A549 (cell line): ENCODE measurements at regions not wholly inside any gene's neighbourhood (a gene's known extent, or its start where the extent isn't known, plus 50 kb on each side); places are given as distances from the start of the nearest gene placed in this dataset.

Experiments used
- ATAC-seq, 2 experiments: fragments of 200-7000 bp in 1 of 2; fragments of >200 bp in 1 of 2; cut with Nextera tagmentation in 1 of 2; cut with Tn5 transposase in 1 of 2; 3 replicates each; pipeline versions ENCODE4 v1.8.0 to v1.9.1; 2018 to 2020; ENCODE audit warnings: mild to moderate bottlenecking in 1 of 2, moderate library complexity in 1 of 2
- CTCF ChIA-PET: fragments of 300-600 bp; sonication (Branson Sonifier 250); formaldehyde crosslinking; extraction: SDS; loops from one replicate; lab custom pipeline; 2021; ENCODE audit warnings: antibody characterized with exemption, inconsistent platforms; lab: Yijun Ruan, JAX
- POLR2A ChIA-PET: fragments of 350-600 bp; formaldehyde crosslinking; extraction: SDS; loops from one replicate; lab custom pipeline; 2021; ENCODE audit warnings: antibody characterized with exemption, inconsistent platforms; lab: Yijun Ruan, JAX
- DNase-seq, 2 experiments: peaks; one replicate each; pipeline versions ENCODE4 v3.0.0 to v3.0.0-alpha.2; 2011 to 2016; ENCODE audit warnings: low read depth in 1 of 2, low spot score in 1 of 2
- FAIRE-seq: peaks from 2 replicates; lab custom pipeline; 2011; peaks lifted over from hg19 to GRCh38; lab: Jason Lieb, UNC
- H3K27ac ChIP-seq, 2 experiments: fragments of >200 bp; sonication (Bioruptor Twin); formaldehyde crosslinking; 3 replicates each; pipeline ENCODE4 v1.5.1; 2016 to 2017
- H3K4me1 ChIP-seq: fragments of >200 bp; sonication (Bioruptor Twin); formaldehyde crosslinking; 3 replicates; pipeline ENCODE4 v1.6.1; 2016
- H3K4me2 ChIP-seq: fragments of >200 bp; sonication (Bioruptor Twin); formaldehyde crosslinking; 3 replicates; pipeline ENCODE4 v1.6.1; 2016
- H3K4me3 ChIP-seq: fragments of >200 bp; sonication (Bioruptor Twin); formaldehyde crosslinking; 3 replicates; pipeline ENCODE4 v1.5.1; 2016
- H3K9me3 ChIP-seq: fragments of >200 bp; sonication (Bioruptor Twin); formaldehyde crosslinking; 3 replicates; pipeline ENCODE4 v1.6.1; 2016
- ATOH8 ChIP-seq: fragments of 250-450 bp; sonication (Bioruptor Pico); IDR thresholded peaks from 2 replicates; pipeline ENCODE4 v1.5.0; 2020; ENCODE audit warnings: low read depth, mild to moderate bottlenecking, moderate library complexity
- BHLHE40 ChIP-seq: IDR thresholded peaks from 2 replicates; pipeline ENCODE4 v1.6.1; 2012; ENCODE audit warnings: low read depth, low read length, inconsistent platforms
- CBX8 ChIP-seq: fragments of 200-600 bp; sonication (generic); IDR thresholded peaks from 2 replicates; pipeline ENCODE4 v1.6.1; 2016
- CEBPB ChIP-seq, 2 experiments: fragments of >200 bp in 1 of 2; sonication (Bioruptor Twin) in 1 of 2; formaldehyde crosslinking in 1 of 2; IDR thresholded peaks; 2 replicates each; pipeline ENCODE4 v1.6.1; 2012 to 2016
- EP300 ChIP-seq, 2 experiments: fragments of >200 bp; sonication (Bioruptor Twin); formaldehyde crosslinking; IDR thresholded peaks; 2 replicates in 1 of 2; 3 replicates in 1 of 2; pipeline ENCODE4 v1.6.1; 2016 to 2017
- JUN ChIP-seq, 2 experiments: fragments of >200 bp; sonication (Bioruptor Twin); formaldehyde crosslinking; IDR thresholded peaks; 2 replicates in 1 of 2; 3 replicates in 1 of 2; pipeline ENCODE4 v1.6.1; 2016 to 2017
- KDM5A ChIP-seq: fragments of 200-600 bp; sonication (generic); IDR thresholded peaks from 2 replicates; pipeline ENCODE4 v1.6.1; 2016; ENCODE audit warnings: antibody characterized with exemption, mild to moderate bottlenecking
- MAX ChIP-seq: IDR thresholded peaks from 2 replicates; pipeline ENCODE4 v1.6.1; 2012
- MAZ ChIP-seq: fragments of 150-350 bp; IDR thresholded peaks from 2 replicates; pipeline ENCODE4 v1.6.1; 2014; ENCODE audit warnings: antibody characterized with exemption, low read depth, low read length, borderline replicate concordance
- NFE2L2 ChIP-seq: fragments of 150-350 bp; conservative IDR thresholded peaks from 2 replicates; pipeline ENCODE4 v1.6.1; 2014; ENCODE audit warnings: low read length
- PBX3 ChIP-seq: IDR thresholded peaks from 2 replicates; pipeline ENCODE4 v1.6.1; 2012
- POLR2AphosphoS2 ChIP-seq: conservative IDR thresholded peaks from 2 replicates; pipeline ENCODE4 v1.6.1; 2012; ENCODE audit warnings: low read length, improper control_type of control experiment, inconsistent platforms
- RCOR1 ChIP-seq: fragments of 150-350 bp; IDR thresholded peaks from 2 replicates; pipeline ENCODE4 v1.6.1; 2014; ENCODE audit warnings: antibody characterized with exemption, low read length, low read depth
- REST ChIP-seq: fragments of 200-600 bp; sonication (generic); IDR thresholded peaks from 2 replicates; pipeline ENCODE4 v1.6.1; 2016; ENCODE audit warnings: antibody characterized with exemption, mild to moderate bottlenecking, moderate library complexity
- SREBF2 ChIP-seq: fragments of 450-650 bp; IDR thresholded peaks from 2 replicates; pipeline ENCODE4 v1.6.1; 2014; ENCODE audit warnings: mild to moderate bottlenecking, moderate library complexity
- TP53 ChIP-seq: fragments of 250-450 bp; sonication (Bioruptor Pico); IDR thresholded peaks from 2 replicates; pipeline ENCODE4 v1.5.0; 2021; ENCODE audit warnings: mild to moderate bottlenecking, moderate library complexity
- ZNF302 ChIP-seq: fragments of 250-450 bp; sonication (Bioruptor Pico); IDR thresholded peaks from 2 replicates; pipeline ENCODE4 v1.9.0; 2021; ENCODE audit warnings: inconsistent platforms, mild to moderate bottlenecking, moderate library complexity
- WGBS: methylation state at CpG from one replicate; pipeline ENCODE4 v1.1.6; 2017; ENCODE audit errors: missing lambda C conversion rate; 5-methylcytosine and 5-hydroxymethylcytosine counted together

- TF ChIP-seq NFE2L2 = no peak
Observed at GRCh38 chr22:47965896-47966295, 1203.4 kb downstream of the TBC1D22A start (continued).

- no peak overlapping the region for H3K27ac ChIP-seq
- DNase-seq = no peak
- POLR2A ChIA-PET = no interaction called here
- H3K4me3 ChIP-seq = no peak overlapping the region
- WGBS = 67% methylated on average over 5 of the region's 6 CpGs
- H3K4me1 ChIP-seq = no peaks in the 10 kb centered on the region
- no peak overlapping the region for H3K4me2 ChIP-seq
- TF ChIP-seq EP300 (IDR thresholded peaks at IDR 0.05) (no peak), CBX8 (no peak), ATOH8 (no peak), JUN (IDR thresholded peaks at IDR 0.05) (no peak)
- H3K9me3 ChIP-seq = no peaks in the 10 kb centered on the region
- ATAC-seq = no peak
- CTCF ChIA-PET = no interaction called here
- FAIRE-seq = no peak
Observed at GRCh38 chr22:47965066-47965465, 1202.6 kb downstream of the TBC1D22A start.

GRCh38 chr22:47963660-47964059 is 1201.2 kb downstream of the TBC1D22A start:
- Histone ChIP-seq H3K4me3 (no peak overlapping the region), H3K9me3 (no peaks in the 10 kb centered on the region), H3K4me1 (no peaks in the 10 kb centered on the region), H3K27ac (no peak overlapping the region), H3K4me2 (no peak overlapping the region)
- FAIRE-seq = no peak
- TF ChIP-seq KDM5A (no peak), REST (no peak), POLR2AphosphoS2 (no peak), TP53 (CRISPR knock-in tag) (no peak), BHLHE40 (no peak), CEBPB (IDR thresholded peaks at IDR 0.05) (no peak), RCOR1 (no peak), ZNF302 (CRISPR knock-in tag) (no peak), MAZ (no peak), SREBF2 (no peak), ATOH8 (no peak), PBX3 (no peak), CBX8 (no peak), MAX (no peak)
- no peak for ATAC-seq
- ChIA-PET CTCF (no interaction called here), POLR2A (no interaction called here)
- 59% methylated on average over 6 of the region's 6 CpGs for WGBS
- no peak for DNase-seq
